Activated CD4-positive, alpha-beta memory T cell treated with anti-CD3 and anti-CD28 coated beads for 36 hours (primary cell): ENCODE measurements at regions not wholly inside any gene's neighbourhood (a gene's known extent, or its start where the extent isn't known, plus 50 kb on each side); places are given as distances from the start of the nearest gene placed in this dataset.

Source experiments
- CTCF ChIA-PET: fragments of 350-600 bp; sonication (Branson Sonifier 250); formaldehyde crosslinking; loops from one replicate; lab custom pipeline; 2021; ENCODE audit warnings: antibody characterized with exemption, inconsistent platforms; lab: Charles Lee
- POLR2A ChIA-PET: fragments of 350-600 bp; sonication (Branson Sonifier 250); formaldehyde crosslinking; loops from one replicate; lab custom pipeline; 2021; ENCODE audit warnings: antibody characterized with exemption; lab: Charles Lee
- DNase-seq: peaks from one replicate; pipeline ENCODE4 v3.0.0-alpha.2; 2020
- H3K27ac Mint-ChIP-seq: one replicate; pipeline ENCODE4 v1.8.0; 2021; ENCODE audit warnings: mixed read lengths
- H3K27me3 Mint-ChIP-seq: one replicate; pipeline ENCODE4 v1.8.0; 2021; ENCODE audit warnings: mixed read lengths
- H3K36me3 Mint-ChIP-seq: one replicate; pipeline ENCODE4 v1.8.0; 2021; ENCODE audit warnings: mixed read lengths
- H3K4me1 Mint-ChIP-seq: one replicate; pipeline ENCODE4 v1.8.0; 2021; ENCODE audit warnings: low read depth, mixed read lengths
- H3K4me3 Mint-ChIP-seq: one replicate; pipeline ENCODE4 v1.8.0; 2021; ENCODE audit warnings: mild to moderate bottlenecking, mixed read lengths
- H3K9me3 Mint-ChIP-seq: one replicate; pipeline ENCODE4 v1.8.0; 2021; ENCODE audit warnings: mixed read lengths
- intact Hi-C: fragments of 100-400 bp; cut with micrococcal nuclease; formaldehyde crosslinking; loops from one replicate; pipeline ENCODE4 v1.15.1; 2023

DNA sequence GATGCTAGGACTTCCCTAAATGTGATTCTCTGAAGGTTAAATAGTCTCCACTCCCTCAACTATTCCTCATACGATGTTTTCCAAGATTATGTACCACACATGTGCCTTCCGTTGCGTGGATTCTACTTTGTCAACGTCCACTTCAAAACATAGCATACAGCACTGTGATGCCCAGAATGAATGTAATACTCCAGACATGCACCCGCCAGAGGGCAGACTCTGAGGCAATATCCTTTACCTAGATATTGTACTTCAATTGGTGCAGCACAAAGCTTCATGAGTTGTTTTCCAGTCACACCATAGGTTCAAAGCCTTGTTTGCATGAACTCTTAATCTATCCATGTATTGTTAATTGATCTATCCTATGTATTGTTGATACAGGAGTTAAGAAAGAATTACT is 201.0 kb upstream of the NABP1 start:
- DNase-seq: no peak
- H3K27me3 Mint-ChIP-seq: peaks cover 4% of the 10 kb centered on the region
- H3K36me3 Mint-ChIP-seq: no peaks in the 10 kb centered on the region
- H3K27ac Mint-ChIP-seq: no peak overlapping the region
- ChIA-PET POLR2A (no interaction called here), CTCF (no interaction called here)
- intact Hi-C loops: no loop called here
- H3K4me1 Mint-ChIP-seq: no peaks in the 10 kb centered on the region
- no peak overlapping the region for H3K4me3 Mint-ChIP-seq
- H3K9me3 Mint-ChIP-seq: peaks cover 10% of the 10 kb centered on the region

DNA sequence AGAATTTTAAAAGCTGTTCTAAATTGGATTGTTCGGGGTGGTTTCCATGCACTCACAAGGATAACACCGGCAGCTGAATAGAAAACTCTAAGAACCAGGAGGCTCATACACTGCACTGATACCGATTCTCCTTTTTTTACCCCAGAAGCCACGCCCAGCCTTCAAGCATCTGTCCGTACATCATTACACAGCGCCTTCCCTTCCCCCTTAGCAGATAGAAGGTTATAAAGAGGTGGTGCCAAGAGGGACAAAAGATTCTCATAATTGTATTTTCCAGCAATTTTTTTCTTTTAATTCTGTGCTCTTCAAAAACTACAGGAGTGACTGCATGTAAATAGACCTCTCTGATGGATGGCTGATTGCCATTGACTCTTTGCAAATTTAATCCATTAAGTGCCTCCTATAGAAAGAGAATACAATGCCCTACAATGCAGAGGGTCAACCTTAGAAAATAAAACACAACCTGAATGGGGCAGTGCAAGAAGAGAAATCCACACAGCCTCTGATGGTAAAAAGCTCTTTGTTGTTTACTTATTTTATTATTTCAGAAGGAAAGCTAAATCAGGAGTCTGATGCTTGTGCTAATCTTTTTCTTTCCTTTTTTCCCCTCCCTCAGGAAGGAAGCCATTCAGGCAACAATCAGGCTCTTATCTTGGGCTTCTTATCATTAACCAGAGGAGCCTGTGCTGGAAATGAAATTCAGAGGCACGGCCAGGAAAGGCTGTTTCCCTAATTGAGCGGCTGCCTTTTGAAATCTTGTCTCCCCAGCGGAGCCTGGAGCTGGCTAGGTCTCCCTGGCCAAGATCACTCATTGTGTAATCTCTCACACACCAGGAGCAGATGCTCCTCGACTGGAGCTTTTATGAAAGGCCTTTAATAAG is 198.9 kb upstream of the NABP1 start:
- no peak for DNase-seq
- CTCF ChIA-PET: interaction anchor here (1.2 kb wide), 1 partner anchor 255 kb away, joined by 3 read pairs; no protein-coding TSS in a partner anchor
- POLR2A ChIA-PET: no interaction called here

DNA sequence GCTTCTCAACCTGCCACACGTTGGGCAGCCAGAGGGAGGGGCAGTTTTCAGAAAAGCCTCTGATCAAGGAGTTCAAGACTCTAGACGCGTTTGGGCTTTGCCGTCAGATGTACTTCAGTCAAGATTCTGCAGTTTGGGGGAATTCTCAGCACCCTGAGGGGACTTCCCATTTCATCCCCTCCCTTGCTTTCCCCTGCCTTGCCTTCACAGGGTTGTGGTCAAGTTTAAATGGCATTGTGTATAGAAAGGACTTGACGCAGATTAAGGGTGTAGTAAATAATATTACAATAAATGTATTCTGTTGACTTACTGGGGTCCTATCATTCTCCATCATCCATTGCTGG is 198.3 kb upstream of the NABP1 start:
- POLR2A ChIA-PET: no interaction called here

More for the DNA sequence above, 198.9 kb upstream of the NABP1 start:
- no peak overlapping the region for H3K4me3 Mint-ChIP-seq
- H3K27ac Mint-ChIP-seq: no peak overlapping the region
- H3K36me3 Mint-ChIP-seq: no peaks in the 10 kb centered on the region
- H3K9me3 Mint-ChIP-seq: peaks cover 18% of the 10 kb centered on the region
- intact Hi-C loops: no loop called here
- H3K27me3 Mint-ChIP-seq: peaks cover 4% of the 10 kb centered on the region
- H3K4me1 Mint-ChIP-seq: no peaks in the 10 kb centered on the region

DNA sequence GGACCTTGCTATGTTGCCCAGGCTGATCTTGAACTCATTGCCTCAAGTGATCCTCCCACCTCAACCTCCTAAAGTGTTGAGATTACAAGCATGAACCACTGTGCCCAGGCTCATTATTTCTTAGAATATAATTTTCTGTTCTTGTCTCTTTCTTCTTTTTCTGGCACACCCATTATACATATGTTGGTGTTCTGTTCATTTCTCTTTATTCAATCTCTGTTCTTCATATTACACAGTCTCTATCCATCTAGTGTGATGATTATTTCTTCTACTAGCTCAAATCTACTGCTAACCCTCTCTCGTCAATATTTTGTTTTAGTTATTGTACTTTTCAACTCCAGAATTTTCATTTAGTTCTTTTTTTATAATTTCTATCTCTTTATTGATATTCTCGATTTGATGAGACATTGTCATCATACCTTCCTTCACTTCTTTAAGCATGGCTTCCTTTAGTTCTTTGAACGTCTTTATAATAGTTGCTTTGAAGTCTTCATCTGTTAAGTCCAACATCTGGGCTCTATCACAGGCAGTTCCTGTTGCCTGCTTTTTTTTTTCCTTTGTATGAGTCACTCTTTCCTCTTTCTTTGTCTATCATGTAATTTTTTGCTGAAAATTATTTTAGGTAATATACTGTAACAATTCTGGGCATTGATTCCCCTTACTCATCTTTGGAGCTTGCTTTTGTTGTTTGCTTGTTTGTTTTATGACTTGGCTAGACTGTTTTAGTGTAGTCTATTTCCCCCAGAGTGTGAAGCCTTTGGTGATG is 196.4 kb upstream of the NABP1 start:
- intact Hi-C loops: no loop called here
- DNase-seq: no peak
- Mint-ChIP-seq H3K9me3 (peaks cover 18% of the 10 kb centered on the region), H3K27ac (no peak overlapping the region), H3K27me3 (peaks cover 7% of the 10 kb centered on the region), H3K4me1 (no peaks in the 10 kb centered on the region), H3K36me3 (no peaks in the 10 kb centered on the region), H3K4me3 (no peak overlapping the region)
- POLR2A ChIA-PET: no interaction called here
- CTCF ChIA-PET: no interaction called here

More for the DNA sequence above, 198.3 kb upstream of the NABP1 start:
- Mint-ChIP-seq H3K27me3 (peaks cover 4% of the 10 kb centered on the region), H3K36me3 (no peaks in the 10 kb centered on the region), H3K27ac (no peak overlapping the region), H3K4me3 (no peak overlapping the region), H3K4me1 (no peaks in the 10 kb centered on the region), H3K9me3 (peaks cover 18% of the 10 kb centered on the region)
- no peak for DNase-seq
- CTCF ChIA-PET: no interaction called here
- intact Hi-C loops: no loop called here

DNA sequence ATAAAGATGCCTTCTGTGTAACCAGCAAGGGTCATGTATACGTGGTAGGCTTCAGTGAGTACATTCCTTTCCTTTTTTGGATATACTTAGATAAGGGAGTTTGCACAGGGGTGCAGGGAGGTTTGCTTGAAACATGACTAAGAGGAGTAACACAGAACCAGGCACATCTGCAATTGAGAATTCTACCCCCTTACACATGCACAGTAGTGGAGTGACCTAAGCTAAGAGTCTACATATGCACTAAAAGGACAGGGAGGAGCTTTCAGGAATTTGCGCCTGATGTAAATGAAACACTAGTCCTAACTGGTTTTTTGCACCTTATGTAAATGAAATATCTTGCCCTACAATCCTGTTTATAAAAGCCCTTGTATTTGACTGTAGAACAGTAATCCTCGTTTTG is 194.8 kb upstream of the NABP1 start:
- intact Hi-C loops: no loop called here
- ChIA-PET CTCF (interaction anchor here (1.0 kb wide), 1 partner anchor 13 kb away, joined by 3 read pairs; no protein-coding TSS in a partner anchor), POLR2A (no interaction called here)
- H3K36me3 Mint-ChIP-seq: no peaks in the 10 kb centered on the region
- H3K9me3 Mint-ChIP-seq: peaks cover 18% of the 10 kb centered on the region
- no peak for DNase-seq
- H3K27ac Mint-ChIP-seq: no peak overlapping the region
- H3K4me1 Mint-ChIP-seq: peaks cover 5% of the 10 kb centered on the region
- no peak overlapping the region for H3K4me3 Mint-ChIP-seq
- peaks cover 7% of the 10 kb centered on the region for H3K27me3 Mint-ChIP-seq

DNA sequence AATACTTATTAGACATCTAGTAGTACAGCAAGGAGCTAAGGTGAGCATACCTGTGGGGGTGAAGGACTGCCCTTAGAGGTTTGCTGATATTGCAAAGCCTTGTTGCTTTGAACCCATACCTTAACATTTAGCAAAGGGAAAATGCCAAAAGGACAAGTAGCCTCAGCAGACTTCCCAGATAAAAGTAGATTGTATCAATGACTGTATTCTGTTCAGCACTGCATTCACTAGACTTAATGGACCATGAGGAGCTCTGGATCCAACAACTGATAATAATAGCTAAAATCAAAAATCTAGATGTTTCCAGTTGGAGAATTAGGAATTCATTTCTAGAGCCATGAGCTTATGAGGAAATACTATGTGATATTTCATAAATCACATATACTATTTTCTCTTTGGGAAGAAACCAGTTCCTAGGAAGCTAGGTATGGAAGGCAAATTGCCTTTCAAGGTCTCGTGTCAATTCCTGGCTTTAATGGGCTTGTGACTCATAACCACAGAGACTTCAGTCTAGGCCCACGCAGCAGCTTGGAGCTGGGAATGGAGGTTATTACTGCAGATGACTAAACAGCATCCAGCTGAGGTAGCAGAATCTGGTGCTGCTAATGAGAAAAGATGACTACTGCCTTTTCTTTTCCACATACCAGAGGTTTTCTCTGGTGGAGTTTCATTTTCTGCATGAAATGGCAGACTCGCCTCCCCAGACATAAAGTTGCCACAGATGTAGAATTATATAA is 191.2 kb upstream of the NABP1 start:
- Mint-ChIP-seq H3K9me3 (peaks cover 10% of the 10 kb centered on the region), H3K27me3 (peaks cover 10% of the 10 kb centered on the region), H3K4me3 (no peak overlapping the region), H3K4me1 (peaks cover 5% of the 10 kb centered on the region), H3K36me3 (no peaks in the 10 kb centered on the region), H3K27ac (no peak overlapping the region)
- intact Hi-C loops: no loop called here
- ChIA-PET POLR2A (no interaction called here), CTCF (no interaction called here)
- DNase-seq: peak; percentile 33

DNA sequence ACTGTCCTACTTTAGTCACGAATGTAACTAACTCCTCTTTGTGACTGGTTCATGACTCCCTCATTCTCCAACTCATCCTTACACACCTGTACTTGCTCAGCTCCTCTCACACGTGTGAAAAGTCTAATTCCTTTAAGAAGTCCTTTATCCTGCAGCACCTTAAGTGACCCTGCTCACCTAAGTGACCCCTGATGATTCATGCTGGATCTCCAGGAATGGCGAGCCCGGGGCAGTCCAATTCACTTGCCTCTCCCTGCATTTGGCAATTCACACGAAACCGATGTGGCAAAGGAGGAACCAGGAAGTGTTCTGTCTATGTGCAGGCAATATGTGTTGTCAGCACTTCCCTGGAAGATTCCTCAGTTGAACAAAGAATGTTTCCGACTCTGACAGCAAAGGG is 189.8 kb upstream of the NABP1 start:
- Mint-ChIP-seq H3K9me3 (peaks cover 6% of the 10 kb centered on the region), H3K4me3 (no peak overlapping the region), H3K27ac (no peak overlapping the region), H3K4me1 (peaks cover 5% of the 10 kb centered on the region), H3K27me3 (peaks cover 10% of the 10 kb centered on the region), H3K36me3 (no peaks in the 10 kb centered on the region)
- intact Hi-C loops: no loop called here
- POLR2A ChIA-PET: no interaction called here
- CTCF ChIA-PET: interaction anchor here (0.9 kb wide), 1 partner anchor 18 kb away, joined by 3 read pairs; no protein-coding TSS in a partner anchor
- DNase-seq: no peak

DNA sequence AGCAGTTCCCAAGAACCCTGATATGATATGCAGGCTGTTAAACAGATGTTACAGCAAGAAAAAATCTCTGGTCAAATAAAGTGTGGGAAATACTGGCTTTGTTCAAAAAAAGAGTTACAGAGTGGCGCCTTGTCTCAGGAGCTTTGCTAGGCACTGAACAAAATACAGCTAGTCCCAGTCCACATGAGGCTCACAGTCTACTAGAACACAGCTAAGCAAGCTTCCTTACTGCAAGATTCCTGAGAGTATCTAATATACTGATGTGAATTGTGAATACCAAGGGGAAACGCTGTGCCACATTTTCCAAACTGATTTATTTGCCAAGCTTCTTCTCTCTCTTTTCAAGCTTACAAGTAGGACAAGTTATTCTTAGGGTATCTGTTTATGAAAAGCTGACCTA is 188.8 kb upstream of the NABP1 start:
- no peak overlapping the region for H3K27ac Mint-ChIP-seq
- H3K9me3 Mint-ChIP-seq: no peaks in the 10 kb centered on the region
- no peak for DNase-seq
- no peak overlapping the region for H3K4me3 Mint-ChIP-seq
- peaks cover 10% of the 10 kb centered on the region for H3K27me3 Mint-ChIP-seq
- peaks cover 5% of the 10 kb centered on the region for H3K4me1 Mint-ChIP-seq
- ChIA-PET POLR2A (no interaction called here), CTCF (no interaction called here)
- no peaks in the 10 kb centered on the region for H3K36me3 Mint-ChIP-seq
- intact Hi-C loops: no loop called here

DNA sequence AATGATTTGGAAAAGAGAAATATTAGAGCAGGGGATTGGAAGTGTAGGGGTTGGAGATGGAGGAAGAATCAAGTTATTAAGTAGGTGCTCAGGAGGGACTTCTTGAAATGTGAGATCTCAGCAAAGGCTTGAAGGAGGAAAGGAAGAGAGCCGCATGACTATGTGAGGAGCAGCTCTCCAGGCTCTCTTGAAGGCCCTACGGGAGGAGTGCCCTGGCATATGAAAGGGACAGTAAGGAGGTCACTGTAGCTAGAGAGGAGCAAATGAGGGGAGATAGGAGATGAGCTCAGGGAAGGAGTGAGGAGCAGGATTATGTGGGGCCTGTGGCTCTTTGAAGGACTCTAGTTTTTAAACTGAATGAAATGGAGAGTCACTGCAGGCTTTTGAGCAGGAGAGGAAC is 181.1 kb upstream of the NABP1 start:
- H3K27ac Mint-ChIP-seq: no peak overlapping the region
- no peaks in the 10 kb centered on the region for H3K9me3 Mint-ChIP-seq
- CTCF ChIA-PET: interaction anchor here (0.6 to 1.1 kb wide), 2 partner anchors 14 to 71 kb away, joined by 3 read pairs; no protein-coding TSS in a partner anchor
- no peak for DNase-seq
- H3K27me3 Mint-ChIP-seq: no peaks in the 10 kb centered on the region
- intact Hi-C loops: no loop called here
- H3K36me3 Mint-ChIP-seq: no peaks in the 10 kb centered on the region
- no peak overlapping the region for H3K4me3 Mint-ChIP-seq
- POLR2A ChIA-PET: no interaction called here
- H3K4me1 Mint-ChIP-seq: no peaks in the 10 kb centered on the region

DNA sequence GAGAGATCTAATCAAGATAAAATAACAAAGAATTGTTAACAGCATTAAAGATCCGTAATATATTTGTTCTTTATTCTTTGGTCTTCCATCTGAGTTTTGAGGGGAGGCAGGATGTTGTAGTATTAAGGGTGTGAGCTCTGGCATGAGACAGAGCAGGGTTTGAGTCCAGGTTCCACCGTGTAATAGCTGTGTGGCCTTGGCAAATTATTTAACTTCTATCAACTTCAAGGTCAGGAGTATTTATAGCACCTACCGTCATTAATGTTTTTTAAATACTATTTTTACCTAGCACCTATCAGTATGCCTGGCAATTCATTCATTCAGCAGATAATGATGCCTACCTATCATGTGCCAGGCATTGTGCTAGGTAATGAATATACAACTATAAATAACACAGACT is 180.1 kb upstream of the NABP1 start:
- ChIA-PET CTCF (interaction anchor here (0.6 kb wide), 2 partner anchors 72 to 333 kb away, joined by 3 to 4 read pairs; no protein-coding TSS in a partner anchor), POLR2A (no interaction called here)
- H3K27me3 Mint-ChIP-seq: no peaks in the 10 kb centered on the region
- H3K4me1 Mint-ChIP-seq: no peaks in the 10 kb centered on the region
- intact Hi-C loops: no loop called here
- no peaks in the 10 kb centered on the region for H3K36me3 Mint-ChIP-seq
- no peak for DNase-seq
- no peak overlapping the region for H3K27ac Mint-ChIP-seq
- no peaks in the 10 kb centered on the region for H3K9me3 Mint-ChIP-seq
- H3K4me3 Mint-ChIP-seq: no peak overlapping the region

DNA sequence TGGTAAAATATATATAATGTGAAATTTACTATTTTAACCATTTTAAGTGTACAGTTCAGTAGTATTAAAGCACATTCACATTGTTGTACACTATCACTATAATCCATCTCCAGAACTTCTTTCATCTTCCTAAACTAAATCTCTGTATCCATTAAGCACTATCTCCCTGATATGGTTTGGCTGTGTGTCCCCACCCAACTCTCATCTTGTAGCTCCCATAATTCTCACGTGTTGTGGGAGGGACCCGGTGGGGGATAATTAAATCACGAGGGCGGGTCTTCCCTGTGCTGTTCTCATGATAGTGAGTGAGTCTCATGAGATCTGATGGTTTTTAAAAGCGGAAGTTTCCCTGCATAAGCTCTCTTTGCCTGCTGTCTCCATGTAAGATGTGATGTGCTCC is 178.9 kb upstream of the NABP1 start:
- no peaks in the 10 kb centered on the region for H3K9me3 Mint-ChIP-seq
- H3K36me3 Mint-ChIP-seq: no peaks in the 10 kb centered on the region
- no peak overlapping the region for H3K4me3 Mint-ChIP-seq
- no peak overlapping the region for H3K27ac Mint-ChIP-seq
- POLR2A ChIA-PET: no interaction called here
- H3K27me3 Mint-ChIP-seq: peaks cover 3% of the 10 kb centered on the region
- CTCF ChIA-PET: no interaction called here
- no peak for DNase-seq
- no peaks in the 10 kb centered on the region for H3K4me1 Mint-ChIP-seq
- intact Hi-C loops: no loop called here
